ENCODE measurements at regions not wholly inside any gene's neighbourhood (a gene's known extent, or its start where the extent isn't known, plus 50 kb on each side); places are given as distances from the start of the nearest gene placed in this dataset.
A peak's percentile ranks its signal among the peaks of the same experiment; 100 is the strongest.

DNA sequence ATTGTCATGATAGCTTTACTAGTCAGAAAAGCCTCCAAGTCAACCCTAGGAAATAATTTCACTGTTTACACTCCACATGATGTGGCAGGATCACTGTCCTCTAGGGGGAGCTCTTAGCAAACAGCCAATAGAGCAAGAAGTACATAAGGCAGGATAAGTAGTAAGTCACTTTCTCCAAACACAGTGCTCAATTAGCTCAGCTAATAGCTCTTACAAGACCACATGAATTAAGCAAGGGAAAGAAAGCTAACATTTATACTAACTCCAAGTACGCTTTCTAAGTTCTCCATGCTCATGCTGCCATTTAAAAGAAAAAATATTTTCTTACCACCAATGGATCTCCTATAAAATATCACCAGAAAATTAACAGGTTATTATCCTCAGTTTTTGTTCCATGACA is 66.9 kb upstream of the LRIF1 start:
- no peak overlapping the region for H3K27ac ChIP-seq
- TF ChIP-seq ZFX (IDR thresholded peaks at IDR 0.05) (no peak), CTCF (conservative IDR thresholded peaks at IDR 0.05) (peak; percentile 97)

DNA sequence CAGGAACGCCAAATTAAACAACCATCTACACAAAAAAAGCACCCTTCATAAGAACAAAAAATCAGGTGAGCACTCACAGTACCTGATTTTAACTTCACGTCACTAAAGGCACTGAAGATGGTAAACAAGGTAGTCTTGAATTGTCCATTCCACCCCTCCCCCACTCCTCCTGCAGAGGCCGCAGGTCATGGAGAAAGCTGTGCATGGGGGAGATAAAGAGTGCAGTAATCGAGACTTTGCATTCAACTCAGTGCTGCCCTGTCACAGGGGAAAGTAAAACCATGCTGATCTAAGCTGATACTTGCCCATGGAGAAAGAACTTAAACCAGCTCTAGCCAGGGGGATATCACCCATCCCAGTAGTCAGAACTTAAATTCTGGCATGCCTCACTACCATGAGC is 61.4 kb upstream of the LRIF1 start:
- no peak for TF ChIP-seq ZFX (IDR thresholded peaks at IDR 0.05)
- no peak for TF ChIP-seq CTCF (conservative IDR thresholded peaks at IDR 0.05)
- H3K27ac ChIP-seq, result no peak overlapping the region

- no peak overlapping the region for H3K27ac ChIP-seq
- TF ChIP-seq CTCF (conservative IDR thresholded peaks at IDR 0.05) (peak; percentile 30), ZFX (IDR thresholded peaks at IDR 0.05) (no peak)
These were observed 51.5 kb upstream of the LRIF1 start for GRCh38 chr1:111015222-111015621.
